CD4-positive, alpha-beta T cell (primary cell): ENCODE measurements at regions not wholly inside any gene's neighbourhood (a gene's known extent, or its start where the extent isn't known, plus 50 kb on each side); places are given as distances from the start of the nearest gene placed in this dataset.

Experiments used
- ATAC-seq: fragments of 200-7000 bp; cut with Tn5 transposase; one replicate; pipeline ENCODE4 v1.10.0; 2022; ENCODE audit warnings: mild to moderate bottlenecking; ENCODE audit not compliant: poor library complexity
- CTCF ChIA-PET: fragments of 350-600 bp; sonication (Branson Sonifier 250); formaldehyde crosslinking; loops from one replicate; lab custom pipeline; 2021; ENCODE audit warnings: antibody characterized with exemption, inconsistent platforms; lab: Charles Lee
- POLR2A ChIA-PET: fragments of 350-600 bp; sonication (Branson Sonifier 250); formaldehyde crosslinking; loops from one replicate; lab custom pipeline; 2021; ENCODE audit warnings: antibody characterized with exemption, inconsistent platforms; lab: Charles Lee
- DNase-seq, 14 experiments: peaks; one replicate each; pipeline ENCODE4 v3.0.0-alpha.2; 2013 to 2020; ENCODE audit warnings: mixed read lengths in 2 of 14
- H3K27ac ChIP-seq, 2 donors: one replicate each; pipeline versions ENCODE4 v1.5.1 to v1.7.0; 2013; ENCODE audit warnings: low read length in 2 of 2, low read depth in 1 of 2, mild to moderate bottlenecking in 1 of 2
- H3K27me3 ChIP-seq, 2 experiments: 1 replicate in 1 of 2; 2 replicates in 1 of 2; pipeline versions ENCODE4 v1.6.1 to v1.7.0; 2013; ENCODE audit warnings: low read length in 2 of 2, control low read depth in 1 of 2, mild to moderate bottlenecking in 1 of 2, moderate library complexity in 1 of 2; ENCODE audit not compliant: insufficient read depth in 2 of 2, control insufficient read depth in 1 of 2
- H3K36me3 ChIP-seq: one replicate; pipeline ENCODE4 v1.6.1; 2013; ENCODE audit warnings: low read length, control low read depth; ENCODE audit not compliant: insufficient read depth
- H3K4me1 ChIP-seq: one replicate; pipeline ENCODE4 v1.6.1; 2013; ENCODE audit warnings: low read length, control low read depth; ENCODE audit not compliant: insufficient read depth
- H3K4me3 ChIP-seq: one replicate; pipeline ENCODE4 v1.5.1; 2013; ENCODE audit warnings: mild to moderate bottlenecking, low read length, moderate library complexity
- H3K9me3 ChIP-seq, 2 experiments: 1 replicate in 1 of 2; 2 replicates in 1 of 2; pipeline versions ENCODE4 v1.6.1 to v1.7.0; 2013; ENCODE audit warnings: low read length in 2 of 2, mild to moderate bottlenecking in 2 of 2, control low read depth in 1 of 2, moderate library complexity in 1 of 2; ENCODE audit not compliant: control insufficient read depth in 1 of 2, insufficient read depth in 1 of 2
- H3K27ac Mint-ChIP-seq: one replicate; pipeline ENCODE4 v1.8.0; 2020; ENCODE audit warnings: mixed read lengths
- H3K27me3 Mint-ChIP-seq: one replicate; pipeline ENCODE4 v1.8.0; 2021; ENCODE audit warnings: mixed read lengths
- H3K36me3 Mint-ChIP-seq: one replicate; pipeline ENCODE4 v1.8.0; 2021; ENCODE audit warnings: low read depth, mixed read lengths
- H3K4me1 Mint-ChIP-seq: one replicate; pipeline ENCODE4 v1.8.0; 2021; ENCODE audit warnings: low read depth, mixed read lengths
- H3K4me3 Mint-ChIP-seq: one replicate; pipeline ENCODE4 v1.8.0; 2020; ENCODE audit warnings: mild to moderate bottlenecking, mixed read lengths
- H3K9me3 Mint-ChIP-seq: one replicate; pipeline ENCODE4 v1.8.0; 2020; ENCODE audit warnings: mixed read lengths
- intact Hi-C, 2 experiments: fragments of 100-400 bp; cut with DNase I in 1 of 2; cut with micrococcal nuclease in 1 of 2; formaldehyde crosslinking; loops; one replicate each; pipeline versions ENCODE4 v1.15.1 to v1.9.0; 2023 to 2025; cut with DNase I, micrococcal nuclease
- TF ChIP-seq, protein P1 (sequence below): fragments of 200-600 bp; IDR thresholded peaks from one replicate; pipeline ENCODE4 v1.8.0; 2022; ENCODE audit warnings: antibody characterized with exemption, mild to moderate bottlenecking

DNA sequence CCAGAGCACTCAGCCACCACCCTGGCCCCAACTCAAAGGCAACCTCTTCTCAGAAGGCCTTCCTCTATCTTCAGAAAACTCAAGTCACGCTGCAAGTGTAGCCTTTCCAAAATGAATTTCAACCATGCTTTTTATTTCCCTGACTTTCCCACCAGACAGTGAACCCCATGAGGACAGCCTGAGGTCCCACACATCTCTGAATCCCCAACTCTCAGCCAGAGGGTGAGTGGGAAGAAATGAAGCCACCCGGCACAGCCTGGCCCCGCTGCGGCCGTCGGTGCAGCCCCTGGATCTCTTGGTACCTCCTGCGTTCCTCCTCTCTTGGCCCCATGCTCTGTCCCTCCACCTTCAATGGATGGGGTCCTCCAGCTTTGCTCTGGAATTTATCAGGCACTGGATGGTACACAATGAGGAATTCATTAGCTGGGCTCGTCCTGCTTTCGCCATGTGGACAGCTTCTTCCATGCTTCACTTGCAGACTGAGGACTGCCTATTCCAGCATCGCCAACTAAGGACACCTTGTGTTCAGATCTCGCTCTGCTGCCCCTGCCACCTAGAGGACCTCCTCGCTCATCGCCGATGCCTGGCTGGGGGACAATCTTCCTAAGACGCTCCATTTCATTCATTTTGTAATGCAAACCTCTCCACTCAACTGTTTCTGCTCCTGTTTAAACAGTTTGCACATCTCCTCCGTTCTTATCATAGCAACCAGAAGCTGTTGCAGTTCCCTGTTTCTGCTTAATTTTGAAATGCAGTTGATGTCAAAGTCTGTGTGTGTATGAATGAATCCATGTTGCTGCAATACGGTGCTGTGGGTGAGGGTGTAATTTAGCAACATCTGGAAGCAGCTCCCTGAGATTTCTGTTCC, 672.1 kb downstream of the TBC1D22A start:
- ChIA-PET CTCF (no interaction called here), POLR2A (no interaction called here)
- Histone ChIP-seq H3K9me3 (peaks cover 0 to 21% of the 10 kb centered on the region in 2 experiments), H3K27ac (no peak overlapping the region), H3K36me3 (no peaks in the 10 kb centered on the region), H3K4me1 (no peaks in the 10 kb centered on the region), H3K27me3 (no peaks in the 10 kb centered on the region), H3K4me3 (no peak overlapping the region)
- H3K27ac Mint-ChIP-seq: no peak overlapping the region
- H3K4me3 Mint-ChIP-seq: no peak overlapping the region
- peaks cover 13% of the 10 kb centered on the region for H3K27me3 Mint-ChIP-seq
- H3K9me3 Mint-ChIP-seq: peaks cover 2% of the 10 kb centered on the region
- DNase-seq (no peak), ATAC-seq (no peak)
- intact Hi-C loops: no loop called here
- TF ChIP-seq, protein P1, sequence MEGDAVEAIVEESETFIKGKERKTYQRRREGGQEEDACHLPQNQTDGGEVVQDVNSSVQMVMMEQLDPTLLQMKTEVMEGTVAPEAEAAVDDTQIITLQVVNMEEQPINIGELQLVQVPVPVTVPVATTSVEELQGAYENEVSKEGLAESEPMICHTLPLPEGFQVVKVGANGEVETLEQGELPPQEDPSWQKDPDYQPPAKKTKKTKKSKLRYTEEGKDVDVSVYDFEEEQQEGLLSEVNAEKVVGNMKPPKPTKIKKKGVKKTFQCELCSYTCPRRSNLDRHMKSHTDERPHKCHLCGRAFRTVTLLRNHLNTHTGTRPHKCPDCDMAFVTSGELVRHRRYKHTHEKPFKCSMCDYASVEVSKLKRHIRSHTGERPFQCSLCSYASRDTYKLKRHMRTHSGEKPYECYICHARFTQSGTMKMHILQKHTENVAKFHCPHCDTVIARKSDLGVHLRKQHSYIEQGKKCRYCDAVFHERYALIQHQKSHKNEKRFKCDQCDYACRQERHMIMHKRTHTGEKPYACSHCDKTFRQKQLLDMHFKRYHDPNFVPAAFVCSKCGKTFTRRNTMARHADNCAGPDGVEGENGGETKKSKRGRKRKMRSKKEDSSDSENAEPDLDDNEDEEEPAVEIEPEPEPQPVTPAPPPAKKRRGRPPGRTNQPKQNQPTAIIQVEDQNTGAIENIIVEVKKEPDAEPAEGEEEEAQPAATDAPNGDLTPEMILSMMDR: no peak
- no peaks in the 10 kb centered on the region for H3K4me1 Mint-ChIP-seq
- H3K36me3 Mint-ChIP-seq: no peaks in the 10 kb centered on the region

DNA sequence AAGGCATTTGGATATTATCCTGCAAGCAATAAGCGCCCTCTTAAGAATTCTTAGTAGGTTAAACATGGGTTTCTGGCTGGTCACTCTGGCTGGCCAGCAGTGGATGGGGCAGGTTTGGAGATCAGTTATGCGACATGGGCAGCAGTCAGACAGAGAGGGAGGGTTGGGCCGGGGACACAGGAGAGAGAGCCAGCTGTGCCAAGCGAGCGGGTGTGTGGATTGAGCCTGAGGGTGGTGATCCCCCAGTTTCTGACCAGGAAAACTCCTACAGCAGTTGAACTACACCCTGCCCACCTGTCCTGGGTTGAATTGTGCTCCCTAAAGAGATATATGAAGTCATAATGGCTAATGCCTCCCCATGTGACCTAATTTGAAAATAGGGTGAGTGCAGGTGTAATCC, 671.2 kb downstream of the TBC1D22A start:
- Mint-ChIP-seq H3K27me3 (peaks cover 13% of the 10 kb centered on the region), H3K36me3 (no peaks in the 10 kb centered on the region), H3K27ac (no peak overlapping the region), H3K9me3 (peaks cover 6% of the 10 kb centered on the region), H3K4me3 (no peak overlapping the region), H3K4me1 (no peaks in the 10 kb centered on the region)
- Histone ChIP-seq H3K27me3 (no peaks in the 10 kb centered on the region), H3K4me3 (no peak overlapping the region), H3K27ac (no peak overlapping the region), H3K4me1 (no peaks in the 10 kb centered on the region), H3K36me3 (no peaks in the 10 kb centered on the region), H3K9me3 (peaks cover 0 to 16% of the 10 kb centered on the region in 2 experiments)
- DNase-seq: no peak
- ChIA-PET CTCF (no interaction called here), POLR2A (no interaction called here)
- no peak for ATAC-seq
- intact Hi-C loops: no loop called here
- TF ChIP-seq, protein P1: no peak

DNA sequence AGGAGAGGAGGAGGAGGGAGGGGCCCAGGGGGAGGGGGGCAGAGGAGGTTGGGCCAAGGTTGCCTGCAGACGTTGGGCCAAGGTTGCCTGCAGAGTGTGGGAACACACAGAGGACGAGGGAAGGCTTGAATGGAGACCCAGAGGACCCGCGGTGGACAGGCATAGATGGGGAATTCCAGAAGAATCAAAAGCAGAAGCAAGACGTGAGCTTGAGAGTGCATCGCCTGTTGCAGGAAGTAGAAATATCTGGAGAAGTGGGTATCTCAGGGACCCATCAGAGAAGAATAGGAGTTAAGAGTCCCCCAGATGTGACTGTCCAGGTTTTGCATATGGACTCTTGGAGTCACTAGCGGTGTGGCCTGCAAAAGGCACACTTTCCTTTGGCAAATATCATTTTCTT, 670.2 kb downstream of the TBC1D22A start:
- POLR2A ChIA-PET: no interaction called here

More for the DNA sequence above, 670.2 kb downstream of the TBC1D22A start:
- Mint-ChIP-seq H3K36me3 (no peaks in the 10 kb centered on the region), H3K4me3 (no peak overlapping the region), H3K27me3 (peaks cover 7% of the 10 kb centered on the region), H3K27ac (no peak overlapping the region), H3K4me1 (no peaks in the 10 kb centered on the region), H3K9me3 (peaks cover 6% of the 10 kb centered on the region)
- ATAC-seq: no peak
- intact Hi-C loops: no loop called here
- CTCF ChIA-PET: no interaction called here
- no peaks in the 10 kb centered on the region for H3K36me3 ChIP-seq
- H3K9me3 ChIP-seq: peaks cover 0 to 15% of the 10 kb centered on the region in 2 experiments
- no peaks in the 10 kb centered on the region for H3K4me1 ChIP-seq
- no peak overlapping the region for H3K4me3 ChIP-seq
- H3K27me3 ChIP-seq: no peaks in the 10 kb centered on the region
- DNase-seq: no peak
- H3K27ac ChIP-seq: no peak overlapping the region
- TF ChIP-seq, protein P1: no peak
